GM10248 (cell line): ENCODE measurements at regions not wholly inside any gene's neighbourhood (a gene's known extent, or its start where the extent isn't known, plus 50 kb on each side); places are given as distances from the start of the nearest gene placed in this dataset.
A peak's percentile ranks its signal among the peaks of the same experiment; 100 is the strongest.

Source experiments
- CTCF ChIA-PET: fragments of 300-600 bp; sonication (Branson Sonifier 250); formaldehyde crosslinking; extraction: SDS; loops from one replicate; lab custom pipeline; 2021; ENCODE audit warnings: antibody characterized with exemption; lab: Yijun Ruan, JAX
- POLR2A ChIA-PET: fragments of 350-650 bp; sonication (Branson Sonifier 250); formaldehyde crosslinking; extraction: SDS; loops from one replicate; lab custom pipeline; 2020; ENCODE audit warnings: antibody characterized with exemption; lab: Yijun Ruan, JAX
- DNase-seq: peaks from one replicate; pipeline ENCODE4 v3.0.0; 2012; ENCODE audit errors: extremely low spot score
- TF ChIP-seq, protein P1 (sequence below): IDR thresholded peaks from 2 replicates; pipeline ENCODE4 v1.5.1; 2012; ENCODE audit warnings: mild to moderate bottlenecking, low read depth; ENCODE audit errors: extremely low read depth, missing control alignments, control extremely low read depth

GRCh38 chr6:170461556-170462365, 91.3 kb downstream of the PSMB1 start:
- ChIA-PET CTCF (interaction anchor here (1.1 to 3.5 kb wide), 3 partner anchors 8 to 56 kb away, joined by 3 to 17 read pairs (median 4); no protein-coding TSS in a partner anchor), POLR2A (no interaction called here)
- TF ChIP-seq, protein P1, sequence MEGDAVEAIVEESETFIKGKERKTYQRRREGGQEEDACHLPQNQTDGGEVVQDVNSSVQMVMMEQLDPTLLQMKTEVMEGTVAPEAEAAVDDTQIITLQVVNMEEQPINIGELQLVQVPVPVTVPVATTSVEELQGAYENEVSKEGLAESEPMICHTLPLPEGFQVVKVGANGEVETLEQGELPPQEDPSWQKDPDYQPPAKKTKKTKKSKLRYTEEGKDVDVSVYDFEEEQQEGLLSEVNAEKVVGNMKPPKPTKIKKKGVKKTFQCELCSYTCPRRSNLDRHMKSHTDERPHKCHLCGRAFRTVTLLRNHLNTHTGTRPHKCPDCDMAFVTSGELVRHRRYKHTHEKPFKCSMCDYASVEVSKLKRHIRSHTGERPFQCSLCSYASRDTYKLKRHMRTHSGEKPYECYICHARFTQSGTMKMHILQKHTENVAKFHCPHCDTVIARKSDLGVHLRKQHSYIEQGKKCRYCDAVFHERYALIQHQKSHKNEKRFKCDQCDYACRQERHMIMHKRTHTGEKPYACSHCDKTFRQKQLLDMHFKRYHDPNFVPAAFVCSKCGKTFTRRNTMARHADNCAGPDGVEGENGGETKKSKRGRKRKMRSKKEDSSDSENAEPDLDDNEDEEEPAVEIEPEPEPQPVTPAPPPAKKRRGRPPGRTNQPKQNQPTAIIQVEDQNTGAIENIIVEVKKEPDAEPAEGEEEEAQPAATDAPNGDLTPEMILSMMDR, result no peak
- DNase-seq, result no peak

- TF ChIP-seq, protein P1, result no peak
- no peak for DNase-seq
- ChIA-PET POLR2A (no interaction called here), CTCF (interaction anchor here (1.4 to 3.5 kb wide), 2 partner anchors 22 to 56 kb away, joined by 4 to 17 read pairs; no protein-coding TSS in a partner anchor)
Observed at GRCh38 chr6:170461111-170461510, 92.0 kb downstream of the PSMB1 start.

GRCh38 chr6:170460641-170461040, 92.5 kb downstream of the PSMB1 start:
- ChIA-PET POLR2A (no interaction called here), CTCF (interaction anchor here (1.4 to 3.5 kb wide), 2 partner anchors 22 to 57 kb away, joined by 4 to 17 read pairs; no protein-coding TSS in a partner anchor)
- DNase-seq, result no peak
- TF ChIP-seq, protein P1, result no peak

- ChIA-PET CTCF (interaction anchor here (3.5 kb wide), 1 partner anchor 58 kb away, joined by 17 read pairs; no protein-coding TSS in a partner anchor), POLR2A (no interaction called here)
- TF ChIP-seq, protein P1, result no peak
- peak; percentile 70 for DNase-seq
Observed at GRCh38 chr6:170459451-170459850, 93.7 kb downstream of the PSMB1 start.

- CTCF ChIA-PET, result interaction anchor here (0.9 kb wide), 1 partner anchor 13 kb away, joined by 3 read pairs; no protein-coding TSS in a partner anchor
- TF ChIP-seq, protein P1, result no peak
- POLR2A ChIA-PET, result no interaction called here
Observed at GRCh38 chr6:170456886-170457698, 96.0 kb downstream of the PSMB1 start.

More at GRCh38 chr6:170456886-170457698, 96.0 kb downstream of the PSMB1 start:
- no peak for DNase-seq
